HG03025 (cell line): ENCODE measurements at regions not wholly inside any gene's neighbourhood (a gene's known extent, or its start where the extent isn't known, plus 50 kb on each side); places are given as distances from the start of the nearest gene placed in this dataset.
A peak's percentile ranks its signal among the peaks of the same experiment; 100 is the strongest.

Experiments used
- ATAC-seq: cut with Tn5 transposase; IDR thresholded peaks from one replicate; pipeline ENCODE4 v1.9.1; 2021; ENCODE audit warnings: mild to moderate bottlenecking, moderate library complexity; ENCODE audit not compliant: unreplicated experiment, low FRiP score

GRCh38 chr14:62081012-62081612 is 318.9 kb downstream of the SNAPC1 start:
- ATAC-seq, result peak; percentile 98

GRCh38 chr14:62081951-62082350 is 319.7 kb downstream of the SNAPC1 start:
- no peak for ATAC-seq

- ATAC-seq, result no peak
These were observed 320.6 kb downstream of the SNAPC1 start for GRCh38 chr14:62082779-62083178.

- ATAC-seq, result no peak
These were observed 321.8 kb downstream of the SNAPC1 start for GRCh38 chr14:62084020-62084419.

GRCh38 chr14:62087191-62087590 is 325.0 kb downstream of the SNAPC1 start:
- ATAC-seq, result no peak

GRCh38 chr14:62093736-62094135 is 331.5 kb downstream of the SNAPC1 start:
- no peak for ATAC-seq

- ATAC-seq, result no peak
These were observed 334.9 kb downstream of the SNAPC1 start for GRCh38 chr14:62097072-62097471.

- ATAC-seq, result no peak
These were observed 335.6 kb downstream of the SNAPC1 start for GRCh38 chr14:62097824-62098223.

DNA sequence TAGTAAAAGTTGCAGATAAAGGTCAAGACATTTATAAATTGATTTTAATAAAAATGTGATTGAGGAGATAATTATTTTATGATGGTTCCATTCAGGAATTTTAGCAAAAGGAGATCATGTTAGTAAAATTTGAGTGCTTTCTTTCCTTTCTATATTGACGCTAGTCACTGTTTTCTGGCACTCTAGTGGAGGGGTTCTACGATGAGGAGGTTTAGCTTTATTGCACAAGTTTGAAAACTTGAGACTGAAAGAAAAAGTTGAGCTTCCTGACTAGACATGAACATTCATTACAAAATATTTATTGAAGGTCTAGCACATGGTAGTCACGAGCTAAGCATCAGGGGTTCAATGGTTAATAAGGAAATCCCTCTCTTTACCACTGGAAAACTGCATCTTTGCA is 336.1 kb downstream of the SNAPC1 start:
- ATAC-seq, result no peak

DNA sequence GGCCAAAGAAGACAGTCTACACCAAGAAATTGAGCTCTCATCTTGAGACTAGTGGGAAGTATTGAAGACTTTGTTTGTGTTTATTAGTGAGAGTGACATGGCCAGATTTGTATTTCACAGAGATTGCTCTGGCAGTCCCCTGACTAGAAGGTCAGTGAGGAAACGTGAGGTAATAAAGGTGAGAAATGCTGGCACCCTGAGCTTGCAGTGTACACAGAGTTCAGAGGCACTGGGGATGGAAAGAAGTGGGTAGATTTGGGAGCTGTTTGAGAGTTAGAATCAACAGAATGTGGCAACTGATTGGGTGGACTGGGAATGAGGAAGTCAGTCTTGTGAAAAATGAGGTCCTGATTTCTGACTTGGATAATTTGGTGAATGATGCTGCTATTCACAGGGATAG is 336.9 kb downstream of the SNAPC1 start:
- no peak for ATAC-seq

DNA sequence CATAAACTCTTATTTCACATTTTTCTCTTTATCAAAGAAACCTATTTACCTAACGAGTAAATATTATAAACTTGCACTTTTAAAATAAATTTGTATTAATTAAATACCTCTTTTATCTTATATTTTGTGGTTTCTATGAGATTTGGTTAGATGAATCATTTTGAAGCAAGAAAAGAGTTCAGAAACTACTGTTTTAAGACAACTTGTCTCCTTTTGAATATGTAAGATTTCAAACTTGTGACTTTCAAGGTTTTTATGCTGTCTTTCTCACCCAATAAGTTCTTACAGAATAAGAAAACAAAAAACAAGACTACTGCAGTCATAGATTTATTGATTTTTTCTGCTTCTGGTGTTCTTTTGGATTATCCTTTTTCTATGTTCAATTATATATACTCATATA is 339.0 kb downstream of the SNAPC1 start:
- no peak for ATAC-seq

DNA sequence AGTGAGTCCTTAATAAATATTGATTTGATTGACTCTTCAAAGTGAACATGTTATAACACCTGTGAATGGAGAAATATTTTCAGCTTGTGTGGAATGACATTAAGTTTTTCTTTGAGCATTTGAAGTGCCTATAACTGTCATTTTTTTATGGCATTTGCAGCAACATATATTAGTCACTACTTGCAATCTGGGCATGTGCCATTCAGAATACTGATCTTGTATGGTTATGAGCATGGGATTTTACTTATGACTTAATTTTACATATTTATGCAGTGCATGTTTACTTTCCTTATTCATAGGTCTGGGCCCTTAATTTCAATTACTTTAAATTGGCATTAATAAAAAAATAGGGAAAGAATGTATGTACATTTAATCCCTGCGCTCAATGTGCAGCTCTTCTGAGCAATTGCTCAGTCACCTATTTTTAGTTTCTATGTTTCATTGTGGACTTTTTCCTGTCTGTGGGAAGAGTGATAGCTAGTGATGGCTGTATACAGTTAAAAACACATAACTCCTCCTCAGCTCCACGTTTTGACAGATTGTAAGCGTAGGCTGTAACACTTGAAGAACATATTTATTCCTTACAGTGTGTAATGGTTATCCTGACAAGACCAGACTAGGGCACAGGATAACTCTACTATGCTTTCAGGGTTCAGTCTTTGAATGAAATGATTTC is 339.6 kb downstream of the SNAPC1 start:
- no peak for ATAC-seq

DNA sequence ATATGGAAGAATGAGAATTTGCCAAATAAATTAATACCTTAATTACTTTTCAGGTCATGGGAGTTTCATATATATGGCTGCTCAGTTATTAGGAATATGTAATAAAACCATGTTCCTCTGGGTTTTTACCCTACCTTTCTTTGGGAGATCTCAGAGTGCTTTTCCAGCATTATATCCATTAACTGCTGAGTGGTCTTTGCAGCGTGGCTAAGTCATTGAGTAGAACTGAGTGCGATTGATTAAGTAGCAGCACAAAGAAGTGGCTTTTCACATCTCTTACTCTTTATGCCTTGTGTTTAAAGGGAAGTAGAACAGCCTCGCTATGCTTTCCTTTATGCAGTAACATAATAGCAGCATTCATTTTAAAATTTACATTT is 340.1 kb downstream of the SNAPC1 start:
- no peak for ATAC-seq

DNA sequence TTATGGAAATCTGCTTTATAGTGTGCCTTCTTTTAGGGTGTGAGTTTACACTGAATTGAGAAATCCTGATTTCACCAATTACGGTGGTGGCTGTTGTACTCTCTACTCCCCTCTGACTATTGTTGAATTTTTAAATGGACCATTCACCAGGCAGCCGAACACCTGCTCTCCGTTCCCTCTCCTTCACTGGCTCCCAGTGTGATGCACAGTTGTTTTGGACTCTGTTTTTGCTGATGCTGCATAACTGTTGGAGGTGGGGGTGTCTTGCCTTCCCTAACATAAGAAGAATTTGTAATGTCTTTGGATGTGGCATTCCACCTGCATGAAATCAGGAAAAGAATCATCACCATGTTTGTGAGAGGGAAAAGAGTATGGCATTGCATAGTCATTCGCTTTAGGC is 341.2 kb downstream of the SNAPC1 start:
- no peak for ATAC-seq

DNA sequence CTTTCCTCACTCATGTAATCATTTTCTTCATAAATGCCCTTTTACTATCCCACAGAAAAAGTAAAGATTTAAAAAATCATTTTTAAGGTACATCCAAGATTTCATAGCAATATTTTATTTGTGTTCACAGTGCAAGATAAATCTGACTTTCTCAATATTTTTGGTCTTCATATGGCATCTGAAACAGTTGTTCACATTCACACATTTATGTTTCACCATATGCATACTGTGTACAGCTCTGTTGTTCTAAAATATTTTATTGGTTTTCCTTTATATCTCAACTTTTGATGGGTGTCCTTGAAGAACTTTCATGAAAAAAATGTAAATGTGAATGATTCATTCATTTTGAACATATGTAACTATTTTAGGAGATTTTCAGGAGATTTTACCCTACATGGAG is 348.7 kb downstream of the SNAPC1 start:
- ATAC-seq, result no peak

- ATAC-seq, result peak; percentile 96
These were observed 355.0 kb downstream of the SNAPC1 start for GRCh38 chr14:62117010-62117750.

- no peak for ATAC-seq
These were observed 355.5 kb downstream of the SNAPC1 start for GRCh38 chr14:62117751-62118105.

DNA sequence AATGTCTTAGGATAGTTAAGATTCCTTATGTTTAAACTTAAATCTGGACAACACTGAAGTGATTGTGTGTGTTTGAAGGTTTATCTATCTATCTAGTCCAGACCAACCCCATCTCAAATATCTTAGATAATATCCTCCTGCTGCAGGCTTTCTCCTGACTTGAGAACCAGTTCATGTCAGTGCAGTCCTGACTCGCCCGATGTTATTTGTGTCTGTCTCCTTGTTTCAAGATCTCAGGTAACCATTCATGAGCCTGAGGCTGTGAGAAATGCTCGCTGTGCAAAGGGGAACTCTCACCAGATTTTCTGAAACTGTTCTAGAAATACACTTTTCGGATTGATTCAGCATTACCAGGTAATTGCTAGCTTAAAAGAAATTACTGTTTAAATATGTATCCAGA is 356.2 kb downstream of the SNAPC1 start:
- ATAC-seq, result no peak

DNA sequence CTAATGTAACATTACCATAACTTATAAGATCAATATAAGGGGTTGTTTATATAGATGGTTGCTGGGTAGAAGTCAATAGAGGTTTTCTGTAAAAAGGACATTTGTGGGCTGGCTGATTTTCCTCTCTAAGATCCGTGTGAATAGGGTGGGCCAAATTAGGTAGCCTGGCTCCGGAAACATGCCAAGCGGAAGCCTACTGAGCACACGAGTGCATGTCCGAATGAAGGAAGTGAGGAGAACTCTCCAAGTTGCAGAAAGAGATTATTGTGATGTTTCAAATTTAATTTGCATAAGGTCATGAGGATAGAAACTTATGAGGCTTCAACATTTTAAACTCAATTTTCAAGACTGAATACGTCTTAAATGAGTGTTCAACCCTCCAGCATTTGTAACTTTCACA is 356.7 kb downstream of the SNAPC1 start:
- no peak for ATAC-seq

GRCh38 chr14:62123961-62124360 is 361.7 kb downstream of the SNAPC1 start:
- peak; percentile 77 for ATAC-seq

DNA sequence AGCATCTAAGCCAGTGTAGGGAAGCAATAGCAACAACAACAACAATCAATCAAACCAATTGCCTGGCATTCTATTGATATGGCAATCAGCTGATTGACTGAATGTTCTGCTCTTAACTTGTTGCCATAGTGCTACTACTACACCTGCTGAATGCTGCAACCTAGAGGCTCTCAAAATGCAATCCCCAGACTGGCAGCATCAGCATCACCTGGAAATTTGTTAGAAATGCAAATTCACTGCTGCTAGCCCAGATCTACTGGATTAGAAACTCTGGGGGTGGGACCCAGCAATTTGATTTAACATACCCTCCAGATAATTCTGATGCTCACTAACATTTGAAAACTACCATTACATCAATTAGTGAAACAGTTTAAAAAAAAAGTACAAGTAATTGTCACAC is 363.6 kb downstream of the SNAPC1 start:
- no peak for ATAC-seq

GRCh38 chr14:62126879-62127478 is 364.8 kb downstream of the SNAPC1 start:
- peak; percentile 48 for ATAC-seq
